ENCODE measurements at regions not wholly inside any gene's neighbourhood (a gene's known extent, or its start where the extent isn't known, plus 50 kb on each side); places are given as distances from the start of the nearest gene placed in this dataset.

DNA sequence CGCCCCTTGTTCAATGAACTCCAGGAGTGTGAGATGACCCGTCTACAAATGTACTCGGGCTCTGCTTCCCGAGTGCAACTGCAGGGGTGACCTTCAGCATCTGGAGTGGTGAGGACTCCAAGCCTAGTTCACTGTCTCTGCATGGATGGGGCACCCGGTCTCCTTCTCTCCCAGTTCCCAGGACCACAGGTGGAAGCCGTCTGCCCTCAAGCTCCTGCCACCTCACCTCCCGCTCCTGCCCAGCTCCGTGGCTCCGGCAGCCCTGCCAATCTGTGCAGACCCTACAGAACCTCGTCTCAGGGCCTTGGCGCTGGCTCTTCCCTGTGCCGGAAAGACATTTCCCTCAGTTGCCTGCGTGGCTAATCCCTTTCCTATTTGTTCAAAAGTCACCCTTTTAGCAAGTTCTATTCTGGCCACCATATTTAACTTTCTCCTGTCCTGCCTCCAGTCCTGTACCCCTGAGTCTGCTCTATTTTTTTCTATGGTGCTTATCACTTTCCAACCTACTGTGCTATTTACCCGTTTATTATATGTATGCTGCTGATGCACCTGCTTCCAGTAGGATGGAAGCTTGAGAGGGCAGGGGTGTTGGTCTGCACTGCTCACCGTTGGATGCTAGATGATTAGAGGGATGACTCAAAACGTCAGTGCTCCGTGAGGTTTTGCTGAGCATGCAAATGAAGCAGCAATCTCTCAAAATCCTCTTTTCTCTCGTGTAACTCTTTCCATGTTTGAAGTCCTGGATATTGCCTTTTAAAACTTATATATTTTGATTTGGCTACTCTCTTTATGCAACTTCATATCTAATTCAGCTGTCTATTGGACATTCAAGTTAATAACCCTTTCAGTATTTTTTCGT, 641.4 kb downstream of the ACTR3B start:
- Histone ChIP-seq H2BK5ac (ENCODE audit: low read length) (no peak overlapping the region), H4K8ac (ENCODE audit: low read depth, low read length) (no peak overlapping the region), H3K4ac (ENCODE audit: low read length) (no peak overlapping the region), H2BK15ac (ENCODE audit: low read length) (no peak overlapping the region), H3K18ac (ENCODE audit: low read length) (peak overlapping the region; percentile 29), H2AK5ac (ENCODE audit: low read depth, low read length) (no peak overlapping the region), H4K91ac (ENCODE audit: low read depth, low read length, poor library complexity) (no peak overlapping the region), H3K79me1 (ENCODE audit: low read depth, low read length) (no peaks in the 10 kb centered on the region), H2BK120ac (ENCODE audit: low read depth, low read length) (no peak overlapping the region), H3K27ac (replicated peaks; ENCODE audit: low read length) (no peak overlapping the region), H3K14ac (ENCODE audit: low read length) (no peak overlapping the region), H2BK12ac (ENCODE audit: low read length) (no peak overlapping the region), H2AFZ (ENCODE audit: low read length) (no peak overlapping the region), H3K9me3 (replicated peaks in 1 of 2; ENCODE audit: control insufficient read depth in 2 of 2, insufficient read depth in 1 of 2, low read depth in 1 of 2, low read length in 2 of 2) (no peaks in the 10 kb centered on the region), H3K27me3 (ENCODE audit: control insufficient read depth in 3 of 3, insufficient read depth in 3 of 3, low read depth in 1 of 3, low read length in 3 of 3) (no peaks in the 10 kb centered on the region), H3K23ac (ENCODE audit: low read depth, low read length, poor library complexity) (peak overlapping the region; percentile 26), H3K4me3 (ENCODE audit: low read length in 2 of 2) (no peak overlapping the region), H3K9ac (ENCODE audit: low read depth, low read length, poor library complexity) (no peak overlapping the region), H3K4me2 (ENCODE audit: insufficient read depth, low read length, poor library complexity, severe bottlenecking) (no peak overlapping the region), H3K36me3 (replicated peaks in 1 of 2; ENCODE audit: control insufficient read depth in 2 of 2, insufficient read depth in 2 of 2, low read length in 2 of 2) (no peaks in the 10 kb centered on the region), H3K4me1 (ENCODE audit: control insufficient read depth in 2 of 2, insufficient read depth in 1 of 2, low read depth in 1 of 2, low read length in 2 of 2) (peaks cover 0 to 14% of the 10 kb centered on the region in 2 donors)
- DNase-seq (ENCODE audit: low spot score): no peak
- WGBS, 2 donors (ENCODE audit: extremely low coverage in 2 of 2, insufficient read length in 2 of 2, insufficient replicate concordance in 1 of 2): no CpG with 5 or more reads among the region's 19 CpGs

DNA sequence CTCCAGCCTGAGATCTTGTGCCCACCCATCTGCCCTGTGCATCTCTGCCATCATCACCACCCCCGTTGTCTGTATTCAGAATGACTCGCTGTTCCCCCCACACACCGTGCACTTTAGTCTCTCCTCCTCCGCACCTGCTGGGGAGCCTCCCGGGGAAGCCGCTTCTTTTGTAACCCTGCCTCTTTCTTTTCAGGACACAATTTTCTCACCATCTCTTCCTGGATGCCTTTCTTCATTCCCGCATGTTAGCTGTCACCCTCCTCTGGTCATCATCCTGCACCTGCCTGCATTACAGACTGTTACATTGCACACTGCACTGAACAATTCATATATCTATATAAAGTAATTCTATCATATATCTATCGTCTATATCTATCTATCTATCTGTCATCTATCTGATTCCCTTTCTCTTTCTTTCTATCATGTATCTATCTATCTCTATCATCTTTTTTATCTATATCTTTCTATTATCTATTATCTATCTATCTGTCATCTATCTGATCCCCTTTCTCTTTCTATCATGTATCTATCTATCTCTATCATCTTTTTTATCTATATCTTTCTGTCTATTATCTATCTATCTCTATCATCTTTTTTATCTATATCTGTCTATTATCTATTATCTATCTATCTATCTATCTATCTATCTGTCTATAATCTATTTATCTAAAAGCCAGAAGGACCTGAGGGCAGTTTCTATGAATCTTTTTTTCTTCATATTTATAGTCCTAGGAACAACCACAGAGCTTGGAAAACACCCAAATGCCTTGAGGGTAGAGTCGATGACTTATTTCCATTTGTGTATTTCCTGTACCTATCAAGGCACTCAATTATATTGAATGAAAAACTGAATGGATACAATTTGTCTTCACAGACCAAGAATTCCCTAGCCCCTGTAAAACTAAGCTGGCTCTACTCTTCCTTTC, 642.5 kb downstream of the ACTR3B start:
- WGBS, 2 donors (ENCODE audit: extremely low coverage in 2 of 2, insufficient read length in 2 of 2, insufficient replicate concordance in 1 of 2): 100% methylated on average over 1 of the region's 9 CpGs; no CpG with 5 or more reads in 1 of the 2 donors
- Histone ChIP-seq H2BK15ac (ENCODE audit: low read length) (no peak overlapping the region), H2AFZ (ENCODE audit: low read length) (no peak overlapping the region), H2BK120ac (ENCODE audit: low read depth, low read length) (no peak overlapping the region), H3K4me2 (ENCODE audit: insufficient read depth, low read length, poor library complexity, severe bottlenecking) (no peak overlapping the region), H3K9me3 (replicated peaks in 1 of 2; ENCODE audit: control insufficient read depth in 2 of 2, insufficient read depth in 1 of 2, low read depth in 1 of 2, low read length in 2 of 2) (no peaks in the 10 kb centered on the region), H3K23ac (ENCODE audit: low read depth, low read length, poor library complexity) (no peak overlapping the region), H3K9ac (ENCODE audit: low read depth, low read length, poor library complexity) (no peak overlapping the region), H3K4me3 (ENCODE audit: low read length in 2 of 2) (no peak overlapping the region), H3K36me3 (replicated peaks in 1 of 2; ENCODE audit: control insufficient read depth in 2 of 2, insufficient read depth in 2 of 2, low read length in 2 of 2) (no peaks in the 10 kb centered on the region), H3K4ac (ENCODE audit: low read length) (no peak overlapping the region), H3K4me1 (ENCODE audit: control insufficient read depth in 2 of 2, insufficient read depth in 1 of 2, low read depth in 1 of 2, low read length in 2 of 2) (peaks cover 0 to 14% of the 10 kb centered on the region in 2 donors), H2AK5ac (ENCODE audit: low read depth, low read length) (no peak overlapping the region), H2BK12ac (ENCODE audit: low read length) (peak overlapping the region; percentile 79), H4K91ac (ENCODE audit: low read depth, low read length, poor library complexity) (no peak overlapping the region), H2BK5ac (ENCODE audit: low read length) (no peak overlapping the region), H3K14ac (ENCODE audit: low read length) (no peak overlapping the region), H3K79me1 (ENCODE audit: low read depth, low read length) (no peaks in the 10 kb centered on the region), H3K27me3 (ENCODE audit: control insufficient read depth in 3 of 3, insufficient read depth in 3 of 3, low read depth in 1 of 3, low read length in 3 of 3) (no peaks in the 10 kb centered on the region), H4K8ac (ENCODE audit: low read depth, low read length) (no peak overlapping the region), H3K27ac (replicated peaks; ENCODE audit: low read length) (no peak overlapping the region), H3K18ac (ENCODE audit: low read length) (no peak overlapping the region)
- no peak for DNase-seq (ENCODE audit: low spot score)

DNA sequence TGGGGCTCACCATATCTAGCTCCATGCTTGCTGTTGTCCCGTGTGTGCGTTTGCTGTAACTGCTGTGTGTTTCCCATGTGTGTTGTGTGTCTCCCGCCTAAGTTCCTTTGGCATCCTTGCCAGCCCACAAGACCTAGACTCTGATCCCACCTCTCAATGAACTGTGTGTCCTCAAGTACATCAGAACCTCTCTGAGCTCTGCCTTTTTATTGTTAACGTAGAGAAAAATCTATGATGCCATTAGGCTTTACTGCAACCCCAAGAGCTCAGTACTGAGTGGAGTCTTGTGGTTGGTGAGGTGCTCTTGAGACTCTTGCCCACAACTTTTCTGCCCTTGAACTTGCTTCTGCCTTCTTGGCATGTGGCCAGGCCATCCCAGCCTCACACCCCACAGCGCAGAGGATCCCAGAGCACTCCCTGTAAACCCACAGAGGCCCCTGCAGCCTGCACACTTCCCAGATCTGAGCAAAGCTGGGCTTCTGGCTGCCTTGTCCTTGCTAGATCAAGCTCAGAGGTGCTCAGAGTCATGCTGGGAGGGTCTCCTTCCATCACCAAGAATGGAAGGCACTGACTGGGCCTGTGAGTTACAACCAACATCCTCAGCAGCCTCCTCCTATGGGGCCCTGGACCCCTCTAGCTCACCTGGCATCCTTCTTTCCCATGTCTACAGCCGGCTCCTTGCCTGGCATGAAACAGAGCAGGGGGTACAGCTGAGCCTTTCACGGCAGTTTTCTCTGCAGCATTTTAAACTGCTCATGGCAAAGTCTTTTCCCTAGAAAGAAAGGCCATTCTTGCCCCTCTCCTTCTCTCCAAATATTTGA, 643.4 kb downstream of the ACTR3B start:
- no CpG with 5 or more reads among the region's 7 CpGs for WGBS, 2 donors (ENCODE audit: extremely low coverage in 2 of 2, insufficient read length in 2 of 2, insufficient replicate concordance in 1 of 2)
- Histone ChIP-seq H3K9ac (ENCODE audit: low read depth, low read length, poor library complexity) (no peak overlapping the region), H3K4me1 (ENCODE audit: control insufficient read depth in 2 of 2, insufficient read depth in 1 of 2, low read depth in 1 of 2, low read length in 2 of 2) (peaks cover 0 to 14% of the 10 kb centered on the region in 2 donors)

More for the DNA sequence above, 643.4 kb downstream of the ACTR3B start:
- Histone ChIP-seq H4K8ac (ENCODE audit: low read depth, low read length) (no peak overlapping the region), H2BK12ac (ENCODE audit: low read length) (peak overlapping the region; percentile 79), H4K91ac (ENCODE audit: low read depth, low read length, poor library complexity) (no peak overlapping the region), H2AFZ (ENCODE audit: low read length) (no peak overlapping the region), H3K79me1 (ENCODE audit: low read depth, low read length) (no peaks in the 10 kb centered on the region), H3K18ac (ENCODE audit: low read length) (no peak overlapping the region), H3K4me2 (ENCODE audit: insufficient read depth, low read length, poor library complexity, severe bottlenecking) (no peak overlapping the region), H2BK120ac (ENCODE audit: low read depth, low read length) (no peak overlapping the region), H3K23ac (ENCODE audit: low read depth, low read length, poor library complexity) (no peak overlapping the region), H3K4me3 (ENCODE audit: low read length in 2 of 2) (no peak overlapping the region), H2AK5ac (ENCODE audit: low read depth, low read length) (peak overlapping the region; percentile 30), H3K27ac (replicated peaks; ENCODE audit: low read length) (no peak overlapping the region), H2BK5ac (ENCODE audit: low read length) (no peak overlapping the region), H3K14ac (ENCODE audit: low read length) (no peak overlapping the region), H3K36me3 (replicated peaks in 1 of 2; ENCODE audit: control insufficient read depth in 2 of 2, insufficient read depth in 2 of 2, low read length in 2 of 2) (no peaks in the 10 kb centered on the region), H2BK15ac (ENCODE audit: low read length) (peak overlapping the region; percentile 35), H3K9me3 (replicated peaks in 1 of 2; ENCODE audit: control insufficient read depth in 2 of 2, insufficient read depth in 1 of 2, low read depth in 1 of 2, low read length in 2 of 2) (no peaks in the 10 kb centered on the region), H3K4ac (ENCODE audit: low read length) (no peak overlapping the region), H3K27me3 (ENCODE audit: control insufficient read depth in 3 of 3, insufficient read depth in 3 of 3, low read depth in 1 of 3, low read length in 3 of 3) (no peaks in the 10 kb centered on the region)
- no peak for DNase-seq (ENCODE audit: low spot score)

Data from neuronal stem cell (in vitro differentiated cells).